DMS153 treated with DMSO at 0.1 percent for 48 hours (cell line): ENCODE measurements at regions not wholly inside any gene's neighbourhood (a gene's known extent, or its start where the extent isn't known, plus 50 kb on each side); places are given as distances from the start of the nearest gene placed in this dataset.

Source experiments
- DNase-seq: peaks from one replicate; lab custom pipeline; 2025; ENCODE audit not compliant: unreplicated experiment; lab: John Stamatoyannopoulos, UW

DNA sequence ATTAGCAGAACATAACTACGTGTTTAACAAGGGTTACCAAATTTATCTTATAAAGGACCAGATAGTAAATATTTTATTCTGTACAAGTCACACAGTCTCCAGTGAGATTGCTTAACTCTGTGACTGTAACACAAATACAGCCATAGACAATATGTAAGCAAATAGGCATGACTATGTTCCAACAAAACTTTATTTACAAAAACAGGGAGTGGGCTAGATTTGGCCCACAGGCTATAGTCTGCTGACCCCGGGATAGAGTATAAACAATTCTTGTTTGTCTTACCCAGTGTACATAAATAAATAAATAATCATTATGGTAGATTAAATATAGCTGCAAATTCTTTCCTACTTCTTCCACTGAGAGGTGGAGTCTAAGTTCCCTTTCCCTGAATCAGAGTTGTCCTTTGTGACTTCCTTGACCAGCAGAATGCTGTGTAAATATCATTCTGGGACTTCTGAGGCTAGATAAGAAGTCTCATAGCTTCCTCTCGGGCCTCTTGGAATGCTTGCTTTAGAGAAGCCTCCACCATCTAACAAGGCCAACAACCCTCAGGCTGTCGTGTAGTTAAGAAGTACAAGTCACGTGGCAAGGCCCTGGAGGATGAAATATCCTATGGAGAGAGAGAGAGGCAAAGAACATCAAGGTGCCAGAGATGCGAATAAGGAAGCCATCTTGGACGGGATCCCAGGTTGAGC lies 59.1 kb upstream of the TMEM244 start:
- DNase-seq: no peak

DNA sequence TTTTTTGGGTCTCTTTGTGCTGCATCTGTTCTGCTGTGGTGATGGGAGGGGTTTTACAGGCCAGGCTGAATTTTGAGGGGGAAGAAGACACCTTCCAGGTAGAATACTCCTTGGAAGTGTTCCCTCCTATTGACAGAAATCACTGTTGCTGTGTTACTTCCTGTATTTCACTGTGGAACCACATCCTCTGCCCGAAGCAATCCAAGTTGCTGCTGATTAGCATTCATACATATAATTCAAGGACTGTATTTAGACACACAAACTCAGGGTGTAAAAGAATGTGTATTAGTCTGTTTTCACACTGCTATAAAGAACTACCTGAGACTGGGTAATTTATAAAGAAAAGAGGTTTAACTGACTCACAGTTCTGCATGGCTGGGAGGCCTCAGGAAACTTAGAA lies 50.6 kb upstream of the TMEM244 start:
- DNase-seq: no peak
